ENCODE measurements at regions not wholly inside any gene's neighbourhood (a gene's known extent, or its start where the extent isn't known, plus 50 kb on each side); places are given as distances from the start of the nearest gene placed in this dataset.

GRCh38 chr5:107269678-107270077, 401.1 kb downstream of the EFNA5 start:
- TF ChIP-seq, protein P1, sequence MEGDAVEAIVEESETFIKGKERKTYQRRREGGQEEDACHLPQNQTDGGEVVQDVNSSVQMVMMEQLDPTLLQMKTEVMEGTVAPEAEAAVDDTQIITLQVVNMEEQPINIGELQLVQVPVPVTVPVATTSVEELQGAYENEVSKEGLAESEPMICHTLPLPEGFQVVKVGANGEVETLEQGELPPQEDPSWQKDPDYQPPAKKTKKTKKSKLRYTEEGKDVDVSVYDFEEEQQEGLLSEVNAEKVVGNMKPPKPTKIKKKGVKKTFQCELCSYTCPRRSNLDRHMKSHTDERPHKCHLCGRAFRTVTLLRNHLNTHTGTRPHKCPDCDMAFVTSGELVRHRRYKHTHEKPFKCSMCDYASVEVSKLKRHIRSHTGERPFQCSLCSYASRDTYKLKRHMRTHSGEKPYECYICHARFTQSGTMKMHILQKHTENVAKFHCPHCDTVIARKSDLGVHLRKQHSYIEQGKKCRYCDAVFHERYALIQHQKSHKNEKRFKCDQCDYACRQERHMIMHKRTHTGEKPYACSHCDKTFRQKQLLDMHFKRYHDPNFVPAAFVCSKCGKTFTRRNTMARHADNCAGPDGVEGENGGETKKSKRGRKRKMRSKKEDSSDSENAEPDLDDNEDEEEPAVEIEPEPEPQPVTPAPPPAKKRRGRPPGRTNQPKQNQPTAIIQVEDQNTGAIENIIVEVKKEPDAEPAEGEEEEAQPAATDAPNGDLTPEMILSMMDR (conservative IDR thresholded peaks at IDR 0.05; ENCODE audit: low read depth, low read length): no peak
- no peak for DNase-seq (ENCODE audit: low read depth)

GRCh38 chr5:107269256-107269655, 401.5 kb downstream of the EFNA5 start:
- DNase-seq (ENCODE audit: low read depth): no peak
- H3K4me3 ChIP-seq (ENCODE audit: low read depth, low read length): no peak overlapping the region
- TF ChIP-seq, protein P1 (conservative IDR thresholded peaks at IDR 0.05; ENCODE audit: low read depth, low read length): no peak

More at GRCh38 chr5:107269678-107270077, 401.1 kb downstream of the EFNA5 start:
- no peak overlapping the region for H3K4me3 ChIP-seq (ENCODE audit: low read depth, low read length)

GRCh38 chr5:107268241-107268640, 402.5 kb downstream of the EFNA5 start:
- TF ChIP-seq, protein P1 (conservative IDR thresholded peaks at IDR 0.05; ENCODE audit: low read depth, low read length): no peak
- peak; percentile 31 for DNase-seq (ENCODE audit: low read depth)
- H3K4me3 ChIP-seq (ENCODE audit: low read depth, low read length): no peak overlapping the region

DNA sequence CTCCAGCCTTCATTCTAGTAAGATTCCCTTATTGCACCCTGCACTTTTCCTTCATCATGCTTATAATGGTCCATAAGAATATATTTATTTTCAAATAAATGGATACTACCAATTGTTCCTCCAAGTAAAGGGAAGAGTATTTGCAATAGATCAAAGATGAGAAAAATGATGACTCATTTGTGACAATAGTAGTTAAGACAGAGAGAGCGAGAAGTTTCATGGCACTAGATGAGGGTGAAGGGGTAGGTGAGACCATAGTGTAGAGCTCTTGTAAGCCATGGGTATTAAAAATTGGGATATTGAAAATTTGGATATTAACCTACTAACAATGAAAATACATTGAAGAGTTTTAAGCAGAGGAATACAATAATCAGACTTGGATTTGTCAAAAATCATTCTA, 404.6 kb downstream of the EFNA5 start:
- TF ChIP-seq, protein P1 (conservative IDR thresholded peaks at IDR 0.05; ENCODE audit: low read depth, low read length): no peak
- no peak overlapping the region for H3K4me3 ChIP-seq (ENCODE audit: low read depth, low read length)
- DNase-seq (ENCODE audit: low read depth): no peak

DNA sequence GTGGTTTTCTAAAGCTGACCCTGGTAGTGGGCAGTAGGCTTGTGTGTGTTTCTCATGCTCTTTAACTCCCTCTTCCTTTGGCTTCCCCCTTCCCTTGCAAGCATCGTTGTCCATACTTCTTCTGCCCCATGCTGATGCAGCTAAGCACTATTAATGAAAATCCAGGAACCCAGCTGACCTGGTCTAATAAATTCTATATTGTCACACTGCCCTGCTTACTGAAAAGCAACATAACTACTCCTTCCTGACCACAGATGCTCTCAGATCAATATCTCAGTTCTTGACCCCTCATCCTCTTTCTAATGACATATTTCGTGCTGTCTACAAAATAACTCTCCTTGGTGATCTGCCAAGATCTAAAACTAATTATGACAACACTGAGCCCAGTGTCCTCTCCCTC, 405.5 kb downstream of the EFNA5 start:
- TF ChIP-seq, protein P1 (conservative IDR thresholded peaks at IDR 0.05; ENCODE audit: low read depth, low read length): no peak
- no peak overlapping the region for H3K4me3 ChIP-seq (ENCODE audit: low read depth, low read length)
- DNase-seq (ENCODE audit: low read depth): no peak

DNA sequence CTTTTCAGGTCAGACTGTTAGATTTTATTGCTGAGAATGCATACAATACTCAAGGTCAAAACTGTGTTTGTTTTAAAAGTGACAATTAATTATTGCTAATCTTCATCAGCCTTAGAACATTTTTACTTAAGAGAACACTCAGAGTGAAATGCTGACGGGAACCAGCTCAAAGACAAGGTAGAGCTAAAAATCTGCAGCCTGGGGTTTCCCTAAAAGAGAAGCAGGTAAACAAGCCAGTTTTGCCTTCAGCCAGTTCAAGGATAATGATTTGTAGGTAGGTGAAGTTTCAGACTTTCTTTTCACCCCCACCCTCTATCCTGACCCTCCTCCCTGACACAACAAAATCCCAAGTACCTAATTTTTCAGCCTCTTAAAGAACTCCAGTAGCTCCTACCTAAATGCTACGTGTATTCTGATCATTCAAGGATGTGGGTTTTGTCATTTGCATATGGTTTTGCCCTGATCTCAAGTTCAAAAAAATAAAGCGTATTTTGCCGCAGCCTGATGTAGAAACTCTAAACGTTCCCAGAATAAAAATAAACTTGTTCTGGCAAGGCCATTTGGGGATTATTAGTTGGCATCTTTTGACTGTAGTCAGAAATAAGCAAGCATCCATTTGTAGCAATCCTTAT, 407.2 kb downstream of the EFNA5 start:
- DNase-seq (ENCODE audit: low read depth): no peak
- H3K4me3 ChIP-seq (ENCODE audit: low read depth, low read length): no peak overlapping the region
- TF ChIP-seq, protein P1 (conservative IDR thresholded peaks at IDR 0.05; ENCODE audit: low read depth, low read length): no peak

- no peak for DNase-seq (ENCODE audit: low read depth)
- TF ChIP-seq, protein P1 (conservative IDR thresholded peaks at IDR 0.05; ENCODE audit: low read depth, low read length): no peak
- no peak overlapping the region for H3K4me3 ChIP-seq (ENCODE audit: low read depth, low read length)
Observed at GRCh38 chr5:107257885-107258520, 412.7 kb downstream of the EFNA5 start.

Measured in choroid plexus epithelial cell (primary cell).